CD4-positive, alpha-beta T cell (primary cell): ENCODE measurements at regions not wholly inside any gene's neighbourhood (a gene's known extent, or its start where the extent isn't known, plus 50 kb on each side); places are given as distances from the start of the nearest gene placed in this dataset.

Source experiments
- ATAC-seq: fragments of 200-7000 bp; cut with Tn5 transposase; one replicate; pipeline ENCODE4 v1.10.0; 2022; ENCODE audit warnings: mild to moderate bottlenecking; ENCODE audit not compliant: poor library complexity
- CTCF ChIA-PET: fragments of 350-600 bp; sonication (Branson Sonifier 250); formaldehyde crosslinking; loops from one replicate; lab custom pipeline; 2021; ENCODE audit warnings: antibody characterized with exemption, inconsistent platforms; lab: Charles Lee
- POLR2A ChIA-PET: fragments of 350-600 bp; sonication (Branson Sonifier 250); formaldehyde crosslinking; loops from one replicate; lab custom pipeline; 2021; ENCODE audit warnings: antibody characterized with exemption, inconsistent platforms; lab: Charles Lee
- DNase-seq, 14 experiments: peaks; one replicate each; pipeline ENCODE4 v3.0.0-alpha.2; 2013 to 2020; ENCODE audit warnings: mixed read lengths in 2 of 14
- H3K27ac ChIP-seq, 2 donors: one replicate each; pipeline versions ENCODE4 v1.5.1 to v1.7.0; 2013; ENCODE audit warnings: low read length in 2 of 2, low read depth in 1 of 2, mild to moderate bottlenecking in 1 of 2
- H3K27me3 ChIP-seq, 2 experiments: 1 replicate in 1 of 2; 2 replicates in 1 of 2; pipeline versions ENCODE4 v1.6.1 to v1.7.0; 2013; ENCODE audit warnings: low read length in 2 of 2, control low read depth in 1 of 2, mild to moderate bottlenecking in 1 of 2, moderate library complexity in 1 of 2; ENCODE audit not compliant: insufficient read depth in 2 of 2, control insufficient read depth in 1 of 2
- H3K36me3 ChIP-seq: one replicate; pipeline ENCODE4 v1.6.1; 2013; ENCODE audit warnings: low read length, control low read depth; ENCODE audit not compliant: insufficient read depth
- H3K4me1 ChIP-seq: one replicate; pipeline ENCODE4 v1.6.1; 2013; ENCODE audit warnings: low read length, control low read depth; ENCODE audit not compliant: insufficient read depth
- H3K4me3 ChIP-seq: one replicate; pipeline ENCODE4 v1.5.1; 2013; ENCODE audit warnings: mild to moderate bottlenecking, low read length, moderate library complexity
- H3K9me3 ChIP-seq, 2 experiments: 1 replicate in 1 of 2; 2 replicates in 1 of 2; pipeline versions ENCODE4 v1.6.1 to v1.7.0; 2013; ENCODE audit warnings: low read length in 2 of 2, mild to moderate bottlenecking in 2 of 2, control low read depth in 1 of 2, moderate library complexity in 1 of 2; ENCODE audit not compliant: control insufficient read depth in 1 of 2, insufficient read depth in 1 of 2
- H3K27ac Mint-ChIP-seq: one replicate; pipeline ENCODE4 v1.8.0; 2020; ENCODE audit warnings: mixed read lengths
- H3K27me3 Mint-ChIP-seq: one replicate; pipeline ENCODE4 v1.8.0; 2021; ENCODE audit warnings: mixed read lengths
- H3K36me3 Mint-ChIP-seq: one replicate; pipeline ENCODE4 v1.8.0; 2021; ENCODE audit warnings: low read depth, mixed read lengths
- H3K4me1 Mint-ChIP-seq: one replicate; pipeline ENCODE4 v1.8.0; 2021; ENCODE audit warnings: low read depth, mixed read lengths
- H3K4me3 Mint-ChIP-seq: one replicate; pipeline ENCODE4 v1.8.0; 2020; ENCODE audit warnings: mild to moderate bottlenecking, mixed read lengths
- H3K9me3 Mint-ChIP-seq: one replicate; pipeline ENCODE4 v1.8.0; 2020; ENCODE audit warnings: mixed read lengths
- intact Hi-C, 2 experiments: fragments of 100-400 bp; cut with DNase I in 1 of 2; cut with micrococcal nuclease in 1 of 2; formaldehyde crosslinking; loops; one replicate each; pipeline versions ENCODE4 v1.15.1 to v1.9.0; 2023 to 2025; cut with DNase I, micrococcal nuclease
- TF ChIP-seq, protein P1 (sequence below): fragments of 200-600 bp; IDR thresholded peaks from one replicate; pipeline ENCODE4 v1.8.0; 2022; ENCODE audit warnings: antibody characterized with exemption, mild to moderate bottlenecking

DNA sequence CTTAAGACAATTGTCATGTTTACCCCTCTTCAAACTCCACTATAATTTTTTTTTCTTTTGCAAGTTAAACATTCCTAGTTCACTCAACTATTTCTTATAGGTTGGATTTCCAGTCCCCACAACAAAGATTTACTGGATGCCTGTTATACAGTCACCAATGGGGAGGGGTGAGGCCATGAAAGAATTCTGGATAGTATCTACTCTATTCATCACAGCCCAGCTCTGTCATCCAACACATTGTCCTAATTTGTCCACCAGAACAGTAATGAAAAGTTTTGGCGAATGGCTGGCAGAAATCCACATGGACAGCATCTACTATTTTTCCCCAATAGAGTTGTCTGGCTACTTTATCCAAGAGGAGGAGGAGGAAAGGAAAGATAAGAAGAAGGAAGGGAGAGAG lies 192.7 kb upstream of the S100G start:
- Histone ChIP-seq H3K4me3 (no peak overlapping the region), H3K9me3 (no peaks in the 10 kb centered on the region), H3K27ac (no peak overlapping the region), H3K27me3 (no peaks in the 10 kb centered on the region), H3K36me3 (no peaks in the 10 kb centered on the region), H3K4me1 (no peaks in the 10 kb centered on the region)
- H3K36me3 Mint-ChIP-seq: no peaks in the 10 kb centered on the region
- intact Hi-C loops: no loop called here
- POLR2A ChIA-PET: no interaction called here
- H3K4me3 Mint-ChIP-seq: no peak overlapping the region
- DNase-seq (no peak), ATAC-seq (no peak)
- TF ChIP-seq, protein P1, sequence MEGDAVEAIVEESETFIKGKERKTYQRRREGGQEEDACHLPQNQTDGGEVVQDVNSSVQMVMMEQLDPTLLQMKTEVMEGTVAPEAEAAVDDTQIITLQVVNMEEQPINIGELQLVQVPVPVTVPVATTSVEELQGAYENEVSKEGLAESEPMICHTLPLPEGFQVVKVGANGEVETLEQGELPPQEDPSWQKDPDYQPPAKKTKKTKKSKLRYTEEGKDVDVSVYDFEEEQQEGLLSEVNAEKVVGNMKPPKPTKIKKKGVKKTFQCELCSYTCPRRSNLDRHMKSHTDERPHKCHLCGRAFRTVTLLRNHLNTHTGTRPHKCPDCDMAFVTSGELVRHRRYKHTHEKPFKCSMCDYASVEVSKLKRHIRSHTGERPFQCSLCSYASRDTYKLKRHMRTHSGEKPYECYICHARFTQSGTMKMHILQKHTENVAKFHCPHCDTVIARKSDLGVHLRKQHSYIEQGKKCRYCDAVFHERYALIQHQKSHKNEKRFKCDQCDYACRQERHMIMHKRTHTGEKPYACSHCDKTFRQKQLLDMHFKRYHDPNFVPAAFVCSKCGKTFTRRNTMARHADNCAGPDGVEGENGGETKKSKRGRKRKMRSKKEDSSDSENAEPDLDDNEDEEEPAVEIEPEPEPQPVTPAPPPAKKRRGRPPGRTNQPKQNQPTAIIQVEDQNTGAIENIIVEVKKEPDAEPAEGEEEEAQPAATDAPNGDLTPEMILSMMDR: no peak
- no peaks in the 10 kb centered on the region for H3K27me3 Mint-ChIP-seq
- CTCF ChIA-PET: no interaction called here
- no peak overlapping the region for H3K27ac Mint-ChIP-seq
- no peaks in the 10 kb centered on the region for H3K9me3 Mint-ChIP-seq
- no peaks in the 10 kb centered on the region for H3K4me1 Mint-ChIP-seq

DNA sequence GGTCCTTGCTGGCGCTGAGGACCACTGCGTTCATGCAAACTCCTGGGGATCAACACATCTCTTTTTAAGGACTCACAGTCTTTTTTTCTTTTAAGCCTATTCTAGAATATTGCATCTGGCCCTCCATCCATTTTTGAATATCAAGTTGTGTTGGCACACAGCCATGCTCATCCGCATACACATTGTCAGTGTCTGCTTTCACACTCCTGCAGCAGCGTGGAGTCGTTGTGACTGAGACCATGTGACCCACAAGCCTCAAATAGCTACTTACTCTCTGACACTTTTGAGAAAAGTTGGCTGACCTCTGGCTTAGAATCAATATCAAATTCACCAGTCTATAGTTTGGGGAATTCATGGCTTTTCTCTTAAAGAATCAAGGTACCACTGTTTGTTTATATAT lies 191.8 kb upstream of the S100G start:
- no peaks in the 10 kb centered on the region for H3K27me3 ChIP-seq
- H3K9me3 ChIP-seq: no peaks in the 10 kb centered on the region
- H3K4me1 ChIP-seq: no peaks in the 10 kb centered on the region
- H3K36me3 ChIP-seq: no peaks in the 10 kb centered on the region
- intact Hi-C loops: no loop called here
- no peak overlapping the region for H3K4me3 ChIP-seq
- TF ChIP-seq, protein P1: no peak
- ChIA-PET POLR2A (no interaction called here), CTCF (no interaction called here)
- H3K4me3 Mint-ChIP-seq: no peak overlapping the region
- H3K4me1 Mint-ChIP-seq: no peaks in the 10 kb centered on the region
- H3K27ac Mint-ChIP-seq: no peak overlapping the region
- no peak overlapping the region for H3K27ac ChIP-seq
- no peaks in the 10 kb centered on the region for H3K27me3 Mint-ChIP-seq
- no peak for ATAC-seq
- DNase-seq: no peak
- H3K36me3 Mint-ChIP-seq: no peaks in the 10 kb centered on the region
- H3K9me3 Mint-ChIP-seq: no peaks in the 10 kb centered on the region

DNA sequence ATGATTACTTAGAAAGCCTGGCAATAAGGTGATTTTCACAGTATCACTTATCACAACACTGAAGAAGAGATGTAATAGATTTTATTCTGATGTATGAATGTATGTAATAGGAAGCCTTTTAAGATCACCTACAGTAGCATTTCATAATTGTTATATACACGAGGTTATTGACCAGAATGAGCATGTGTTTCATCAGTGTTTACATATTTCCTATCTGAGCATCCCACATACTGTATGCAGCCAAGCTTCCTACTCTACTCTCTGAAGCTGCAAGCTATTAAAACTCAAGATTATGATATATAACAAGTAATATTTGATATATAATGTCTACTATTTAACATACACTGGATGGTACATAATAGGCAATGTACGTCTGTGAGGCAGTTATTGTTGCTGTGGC lies 190.9 kb upstream of the S100G start:
- Histone ChIP-seq H3K9me3 (no peaks in the 10 kb centered on the region), H3K27ac (no peak overlapping the region), H3K27me3 (no peaks in the 10 kb centered on the region), H3K4me1 (no peaks in the 10 kb centered on the region), H3K36me3 (no peaks in the 10 kb centered on the region), H3K4me3 (no peak overlapping the region)
- Mint-ChIP-seq H3K36me3 (no peaks in the 10 kb centered on the region), H3K27me3 (no peaks in the 10 kb centered on the region), H3K9me3 (no peaks in the 10 kb centered on the region), H3K4me1 (no peaks in the 10 kb centered on the region), H3K27ac (no peak overlapping the region), H3K4me3 (no peak overlapping the region)
- TF ChIP-seq, protein P1: no peak
- DNase-seq (no peak), ATAC-seq (no peak)
- ChIA-PET CTCF (no interaction called here), POLR2A (no interaction called here)
- intact Hi-C loops: no loop called here
